Tongue (tissue), 1 donor: ENCODE measurements at regions not wholly inside any gene's neighbourhood (a gene's known extent, or its start where the extent isn't known, plus 50 kb on each side); places are given as distances from the start of the nearest gene placed in this dataset.
"Not testable (repeated sequence)": the region's sequence is repeated elsewhere in the genome, so short reads cannot be mapped to it uniquely, and the experiment has no call there.

ENCODE experiments used
- DNase-seq: peaks from one replicate; pipeline ENCODE4 v3.0.0-alpha.2; 2015

DNA sequence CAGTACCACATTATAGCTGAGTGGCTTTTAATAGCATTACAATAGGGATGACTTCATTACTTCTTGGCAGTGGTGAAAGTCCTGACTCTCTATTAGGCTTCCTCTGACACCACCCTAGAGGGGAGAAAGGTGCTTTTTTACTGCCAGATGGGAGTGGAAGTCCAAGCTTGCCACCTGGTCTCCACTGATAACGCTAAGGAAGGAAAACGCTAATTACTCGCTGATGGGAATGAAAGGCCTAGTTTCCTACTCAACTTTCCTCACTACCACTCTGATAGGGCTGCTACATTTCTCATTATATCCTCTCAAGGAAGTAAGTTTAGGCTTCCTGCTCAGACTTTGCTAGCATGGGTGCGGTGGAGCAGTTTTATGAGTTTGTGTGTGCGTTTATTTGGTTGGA lies 62.3 kb upstream of the PAGE3 start:
- no peak for DNase-seq

DNA sequence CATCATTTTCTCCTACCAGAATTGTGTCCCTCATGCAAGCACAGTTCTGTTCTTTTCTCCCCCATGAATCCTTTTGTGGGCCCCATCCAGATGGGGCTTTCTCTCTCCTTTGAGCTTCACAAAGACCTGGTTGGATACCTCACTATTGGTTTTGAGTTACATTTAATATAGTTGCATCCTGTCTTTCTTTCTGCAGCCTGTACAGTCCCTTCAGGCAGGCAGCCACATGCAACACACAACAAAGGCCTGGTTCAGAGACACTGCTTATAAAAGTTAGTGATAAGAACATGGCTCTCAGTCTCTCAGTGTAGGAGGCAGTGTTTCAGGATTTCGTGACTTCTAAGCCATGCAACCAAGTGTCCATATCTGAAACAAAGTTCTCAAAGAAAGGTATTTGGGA lies 70.6 kb upstream of the PAGE3 start:
- DNase-seq, result no peak

DNA sequence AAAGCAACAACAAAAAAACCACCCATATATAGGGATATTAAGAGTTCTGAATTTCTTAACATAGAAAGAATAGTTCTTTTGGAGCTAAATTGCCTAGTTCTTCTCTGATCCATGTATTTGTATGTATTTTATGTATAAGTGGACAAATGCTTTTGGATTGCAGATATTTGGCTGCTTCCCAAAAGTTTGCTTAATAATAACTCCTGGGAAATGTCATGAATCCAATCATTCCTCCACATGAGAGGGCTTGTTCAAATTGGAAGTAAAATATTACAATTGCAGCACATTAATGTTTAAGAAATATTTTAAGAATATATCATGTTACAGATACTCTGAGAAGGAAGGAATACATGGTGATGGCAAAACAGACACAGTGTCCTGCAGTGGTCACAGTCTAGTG lies 71.5 kb upstream of the PAGE3 start:
- peak; percentile 2 for DNase-seq

DNA sequence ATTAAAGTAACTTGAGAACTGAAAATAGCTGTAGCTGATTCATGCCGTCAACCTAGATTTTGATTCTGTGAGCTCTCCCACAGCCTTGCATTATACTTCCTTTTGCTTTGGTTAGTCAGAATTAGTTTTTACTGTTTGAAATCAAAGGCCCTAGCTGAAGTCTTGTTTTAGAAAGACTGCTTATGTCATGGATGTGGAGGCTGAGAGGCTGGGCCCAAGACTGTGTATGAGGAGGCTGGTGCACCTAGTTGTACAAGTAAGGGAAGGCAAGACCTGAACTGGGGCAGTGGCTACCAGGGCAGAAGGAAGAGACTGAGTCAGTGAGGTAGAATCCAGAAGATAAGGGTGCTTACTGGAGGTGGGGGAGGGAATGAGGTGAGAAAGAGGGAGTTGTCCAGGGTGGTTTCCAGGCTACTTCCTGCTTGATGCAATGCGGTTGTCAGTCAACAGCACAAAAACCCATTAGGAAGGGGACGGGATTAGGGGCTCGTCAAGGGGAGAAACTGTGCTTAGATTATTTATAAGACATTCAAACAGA lies 76.2 kb upstream of the PAGE3 start:
- DNase-seq, result no peak

DNA sequence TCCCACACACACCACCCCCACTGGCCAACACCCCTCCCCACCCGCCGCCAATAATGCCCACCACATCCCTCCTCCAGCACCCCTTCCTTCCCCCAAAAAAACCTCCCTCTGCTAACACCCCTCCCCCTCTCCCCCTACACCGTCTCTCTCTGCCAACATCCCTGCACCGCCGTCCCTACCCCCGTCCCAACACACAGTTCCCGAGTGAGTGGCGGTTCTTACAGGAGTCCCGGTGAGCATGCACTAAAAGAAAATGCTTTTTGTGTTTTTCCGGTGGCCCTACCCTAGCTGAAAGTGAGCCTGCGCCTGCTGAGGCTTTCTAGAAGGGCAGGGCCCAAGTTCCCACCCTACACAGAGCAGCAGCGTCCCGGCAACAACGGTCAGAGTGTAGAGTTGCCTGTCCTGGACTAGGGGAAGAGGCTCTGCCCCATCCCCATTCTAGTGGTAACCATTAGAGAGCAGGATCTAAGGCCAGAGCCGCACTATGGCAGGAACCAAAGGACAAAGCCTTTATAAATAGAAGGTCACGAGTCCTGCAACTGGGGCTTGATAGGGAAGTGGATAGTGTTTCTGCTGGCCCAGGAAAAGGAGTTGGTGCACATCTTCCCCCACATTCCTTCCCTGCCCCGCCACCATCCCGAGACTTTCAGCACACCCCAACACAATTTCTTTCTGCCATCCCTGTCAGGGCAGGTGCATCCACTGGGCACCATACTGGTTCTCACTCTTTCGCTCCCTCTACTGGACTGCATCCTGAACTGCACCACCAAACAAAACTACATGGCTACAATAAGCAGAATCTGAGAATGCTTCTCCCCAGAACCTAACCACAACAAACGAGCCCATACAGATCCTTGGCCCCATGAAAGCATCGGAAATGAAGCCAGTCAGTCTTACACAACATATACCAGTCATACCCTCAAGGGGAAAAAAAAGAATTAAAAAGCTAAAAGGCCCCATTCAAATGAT lies 78.1 kb upstream of the PAGE3 start:
- peak; percentile 5 for DNase-seq

DNA sequence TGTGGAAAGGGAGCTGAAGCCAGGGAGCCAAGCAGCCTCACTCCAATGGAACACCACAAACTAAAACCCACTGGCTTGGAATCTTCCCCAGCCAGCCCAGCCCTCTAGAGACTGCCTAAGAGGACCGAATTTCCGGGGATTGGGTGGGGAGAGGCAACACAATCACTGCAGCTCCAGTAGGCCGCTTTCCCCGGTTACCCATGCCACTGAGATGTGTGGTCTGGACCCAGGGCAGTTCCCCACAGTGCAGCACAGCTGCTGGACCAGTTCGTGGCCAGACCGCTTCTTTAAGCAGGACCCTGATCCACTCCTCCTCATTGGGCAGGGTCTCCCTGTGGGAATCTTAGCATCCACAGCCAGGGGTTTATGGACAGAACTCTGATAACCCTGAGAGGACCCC lies 91.9 kb upstream of the PAGE3 start:
- no peak for DNase-seq

DNA sequence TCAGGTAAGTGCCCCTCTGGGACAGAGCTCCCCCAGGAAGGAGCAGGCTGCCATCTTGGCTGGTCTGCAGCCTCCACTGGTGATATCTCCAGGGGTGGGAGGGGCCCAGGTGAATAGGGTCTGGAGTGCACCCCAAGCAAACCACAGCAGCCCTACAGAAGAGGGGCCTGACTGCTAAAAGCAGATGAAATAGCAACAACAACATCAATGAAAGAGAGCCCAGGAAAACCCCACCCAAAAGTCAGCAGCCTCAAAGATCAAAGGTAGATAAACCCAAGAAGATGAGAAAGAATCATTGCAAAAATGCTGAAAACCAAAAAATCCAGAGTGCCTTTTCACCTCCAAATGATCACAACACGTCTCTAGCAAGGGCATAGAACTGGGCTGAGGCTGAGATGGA lies 92.5 kb upstream of the PAGE3 start:
- no peak for DNase-seq

DNA sequence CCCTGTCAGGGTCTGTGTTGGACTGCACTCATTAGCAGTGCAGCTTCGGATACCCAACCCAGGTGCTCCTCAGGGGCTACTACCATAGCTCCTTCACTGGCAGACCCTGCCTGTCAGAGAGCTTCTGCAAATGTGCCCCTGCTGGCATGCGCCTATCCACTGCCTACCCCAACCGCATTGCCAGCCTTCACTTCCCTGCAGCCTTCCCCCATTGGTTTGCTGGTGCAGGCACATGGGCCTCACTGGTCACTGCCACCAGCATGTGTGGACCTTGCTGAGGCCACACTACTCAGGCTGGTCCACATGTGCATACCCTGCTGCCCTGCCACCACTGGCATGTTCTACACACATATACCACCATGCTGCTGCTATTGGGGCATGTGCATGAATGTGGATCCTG lies 72.5 kb upstream of the MAGEH1 start:
- DNase-seq, result no peak

DNA sequence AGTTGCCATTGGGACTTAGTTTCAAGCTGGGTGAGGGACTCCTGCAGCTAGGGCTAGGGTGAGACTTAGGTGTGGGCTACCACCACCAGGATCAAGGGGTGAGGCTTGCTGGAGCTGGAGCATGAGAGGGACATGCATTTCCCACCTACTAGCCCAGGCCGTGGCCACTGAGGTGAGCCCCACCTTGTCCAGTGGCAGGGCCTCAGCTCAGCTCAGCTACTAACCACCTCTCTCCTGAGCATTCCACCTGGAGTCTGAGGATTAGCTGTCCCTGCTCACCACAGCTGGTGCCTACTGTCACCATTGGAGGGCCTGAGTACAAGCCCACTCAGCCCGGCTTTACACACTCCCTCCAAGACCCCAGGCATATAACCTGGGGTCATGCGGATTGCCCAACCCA lies 62.6 kb upstream of the MAGEH1 start:
- no peak for DNase-seq

DNA sequence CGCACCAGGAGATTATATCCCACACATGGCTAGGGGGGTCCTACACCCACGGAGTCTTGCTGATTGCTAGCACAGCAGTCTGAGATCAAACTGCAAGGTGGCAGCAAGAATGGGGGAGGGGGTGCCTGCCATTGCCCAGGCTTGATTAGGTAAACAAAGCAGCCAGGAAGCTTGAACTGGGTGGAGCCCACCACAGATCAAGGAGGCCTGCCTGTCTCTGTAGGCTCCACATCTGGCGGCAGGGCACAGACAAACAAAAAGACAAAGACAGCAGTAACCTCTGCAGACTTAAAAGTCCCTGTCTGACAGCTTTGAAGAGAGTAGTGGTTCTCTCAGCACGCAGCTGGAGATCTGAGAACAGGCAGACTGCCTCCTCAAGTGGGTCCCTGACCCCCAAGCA lies 55.1 kb upstream of the MAGEH1 start:
- DNase-seq, result not testable (repeated sequence)
